ENCODE measurements at regions not wholly inside any gene's neighbourhood (a gene's known extent, or its start where the extent isn't known, plus 50 kb on each side); places are given as distances from the start of the nearest gene placed in this dataset.

- DNase-seq = no peak
Measured at GRCh38 chr1:59064592-59064991, 232.3 kb upstream of the FGGY start.

GRCh38 chr1:59066236-59066635, 230.7 kb upstream of the FGGY start:
- no peak for DNase-seq

GRCh38 chr1:59070610-59071009, 226.3 kb upstream of the FGGY start:
- DNase-seq = no peak

- DNase-seq = no peak
Measured at GRCh38 chr1:59071289-59071688, 225.6 kb upstream of the FGGY start.

- no peak for DNase-seq
Measured at GRCh38 chr1:59071876-59072582, 224.9 kb upstream of the FGGY start.

GRCh38 chr1:59072583-59072947, 224.3 kb upstream of the FGGY start:
- DNase-seq = no peak

- DNase-seq = no peak
Measured at GRCh38 chr1:59074598-59074997, 222.3 kb upstream of the FGGY start.

- DNase-seq = no peak
Measured at GRCh38 chr1:59075021-59075420, 221.9 kb upstream of the FGGY start.

GRCh38 chr1:59076612-59077011, 220.3 kb upstream of the FGGY start:
- no peak for DNase-seq

- no peak for DNase-seq
Measured at GRCh38 chr1:59077466-59078069, 219.3 kb upstream of the FGGY start.

GRCh38 chr1:59078070-59078800, 218.7 kb upstream of the FGGY start:
- DNase-seq = no peak

GRCh38 chr1:59078866-59079265, 218.0 kb upstream of the FGGY start:
- no peak for DNase-seq

GRCh38 chr1:59079434-59080140, 217.3 kb upstream of the FGGY start:
- DNase-seq = no peak

- no peak for DNase-seq
Measured at GRCh38 chr1:59081181-59081580, 215.7 kb upstream of the FGGY start.

GRCh38 chr1:59081795-59082194, 215.1 kb upstream of the FGGY start:
- no peak for DNase-seq

GRCh38 chr1:59083946-59084865, 212.7 kb upstream of the FGGY start:
- no peak for DNase-seq

GRCh38 chr1:59085101-59085500, 211.8 kb upstream of the FGGY start:
- DNase-seq = no peak

- no peak for DNase-seq
Measured at GRCh38 chr1:59089036-59089798, 207.7 kb upstream of the FGGY start.

GRCh38 chr1:59089922-59090457, 206.9 kb upstream of the FGGY start:
- no peak for DNase-seq

- no peak for DNase-seq
Measured at GRCh38 chr1:59092126-59092525, 204.8 kb upstream of the FGGY start.

GRCh38 chr1:59094001-59094400, 202.9 kb upstream of the FGGY start:
- DNase-seq = no peak

Measured in activated naive CD4-positive, alpha-beta T cell treated with anti-CD3 and anti-CD28 coated beads, Interleukin-2, amount 50 U/mL, for 16 hours (primary cell).